ENCODE measurements at regions not wholly inside any gene's neighbourhood (a gene's known extent, or its start where the extent isn't known, plus 50 kb on each side); places are given as distances from the start of the nearest gene placed in this dataset.
A peak's percentile ranks its signal among the peaks of the same experiment; 100 is the strongest.

DNA sequence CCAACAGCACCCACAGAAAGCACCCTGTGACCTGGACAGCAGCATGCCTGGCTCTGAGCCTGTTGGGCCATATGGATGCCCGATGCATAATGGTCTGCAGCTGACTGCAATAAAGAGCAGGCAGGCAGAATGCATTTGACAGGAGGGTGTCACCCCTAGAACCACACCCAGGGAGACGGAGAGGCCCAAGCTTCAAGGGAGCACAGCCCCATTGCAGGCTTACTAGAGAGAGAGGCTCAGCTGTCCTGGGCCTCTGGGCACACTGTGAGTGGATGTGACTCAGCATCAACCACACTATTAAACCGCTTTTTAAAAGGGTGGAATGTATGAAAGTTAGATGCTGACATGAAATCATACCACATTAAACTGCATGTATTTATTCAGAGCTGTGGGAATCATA lies 365.3 kb downstream of the CTTN start:
- peak; percentile 71 for DNase-seq (ENCODE audit: low read depth)

DNA sequence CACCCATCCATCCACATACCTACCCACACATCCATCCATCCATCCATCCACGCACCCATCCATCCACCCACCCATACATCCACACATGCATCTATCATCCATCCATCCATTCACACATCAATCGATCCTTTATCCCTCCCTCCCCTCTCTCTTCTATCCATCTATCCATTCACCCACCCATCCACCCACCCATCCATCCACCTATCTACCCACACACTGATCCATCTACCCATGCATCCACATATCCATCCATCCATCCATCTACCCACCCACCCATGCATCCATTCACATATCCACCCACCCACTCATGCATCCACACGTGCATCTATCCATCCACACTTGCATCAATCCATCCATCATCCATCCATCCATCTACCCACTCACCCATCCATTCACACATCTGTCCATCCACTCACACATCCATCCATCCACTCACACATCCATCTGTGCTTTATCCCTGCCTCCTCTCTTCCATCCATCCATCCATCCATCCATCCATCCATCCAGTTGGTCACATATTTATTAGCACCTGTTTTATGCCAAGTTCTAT lies 366.1 kb downstream of the CTTN start:
- no peak for DNase-seq (ENCODE audit: low read depth)

DNA sequence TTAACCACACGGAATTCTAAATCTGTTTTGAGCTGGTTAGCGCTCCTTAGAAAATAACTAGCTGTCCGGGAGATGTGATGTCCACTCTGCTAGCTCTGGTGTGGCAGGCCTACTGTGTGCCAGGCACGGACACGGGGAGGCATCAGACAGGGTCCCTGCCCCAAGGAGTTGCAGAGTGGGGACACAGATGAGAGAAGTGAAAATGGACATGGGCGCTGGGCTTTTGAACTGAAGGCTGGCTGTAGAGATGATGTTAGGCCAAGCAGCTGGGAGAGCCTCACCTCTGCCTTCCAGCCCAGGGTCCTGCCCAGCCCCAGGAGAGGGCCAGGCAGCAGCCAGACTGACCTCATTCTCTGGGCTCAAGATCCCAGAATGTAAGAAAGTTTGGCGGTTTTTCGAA lies 368.6 kb downstream of the CTTN start:
- no peak for DNase-seq (ENCODE audit: low read depth)

DNA sequence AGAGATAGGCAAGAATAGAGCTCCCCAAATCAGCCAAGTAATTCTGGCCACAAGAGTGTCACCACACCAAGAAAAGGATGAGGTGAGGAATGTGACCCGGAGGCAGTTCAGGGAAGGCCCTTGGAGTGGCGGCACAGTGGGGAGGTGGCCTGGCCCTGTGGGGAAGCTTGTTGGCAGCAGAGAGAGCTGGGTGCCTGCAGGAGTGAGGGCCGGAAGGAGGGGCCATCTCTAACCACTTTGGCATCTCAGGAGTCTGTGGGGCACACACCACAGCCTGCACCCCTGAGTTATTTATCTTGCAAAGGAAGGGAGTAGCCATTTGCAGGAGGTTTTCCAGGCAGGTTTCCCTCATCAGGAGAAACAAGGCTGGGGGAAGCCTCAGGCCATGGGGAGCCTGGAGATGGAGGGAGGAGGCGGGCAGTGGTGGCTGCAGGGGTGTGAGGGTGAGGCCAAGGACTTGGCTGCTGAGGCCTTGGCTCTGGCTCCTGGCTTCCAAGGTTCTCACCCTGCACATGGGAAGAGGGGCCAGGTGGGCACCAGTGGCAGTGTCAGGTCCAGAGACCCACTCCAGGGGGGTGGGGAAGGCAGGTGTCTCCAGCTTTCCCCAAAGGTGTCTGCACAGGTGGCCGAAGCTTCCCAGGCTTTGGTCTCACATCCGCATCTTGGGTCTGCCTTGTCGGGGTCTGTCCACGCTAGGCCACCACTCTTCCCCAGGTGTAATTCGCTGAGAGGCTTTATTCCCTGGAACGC lies 370.2 kb downstream of the CTTN start:
- no peak for DNase-seq (ENCODE audit: low read depth)

DNA sequence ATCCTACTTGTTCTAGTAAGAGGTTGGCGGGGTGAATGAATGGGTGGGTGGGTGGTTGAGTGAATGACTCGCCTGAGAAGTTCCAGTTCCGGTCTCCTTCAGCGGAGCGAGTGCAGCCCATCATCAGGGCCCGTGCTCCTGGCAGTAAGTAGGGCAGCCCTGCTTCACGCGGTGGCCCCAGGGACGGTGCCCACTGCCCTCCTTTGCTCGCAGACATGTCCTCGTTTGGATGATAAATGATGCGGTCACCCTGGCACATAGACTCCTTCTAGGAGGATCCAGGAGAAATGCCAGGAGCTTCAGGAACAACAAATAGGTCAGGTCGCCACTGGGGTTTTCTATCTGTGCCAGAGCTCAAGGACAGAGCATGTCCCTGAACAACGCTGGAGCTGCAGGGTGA lies 370.8 kb downstream of the CTTN start:
- DNase-seq (ENCODE audit: low read depth): no peak

DNA sequence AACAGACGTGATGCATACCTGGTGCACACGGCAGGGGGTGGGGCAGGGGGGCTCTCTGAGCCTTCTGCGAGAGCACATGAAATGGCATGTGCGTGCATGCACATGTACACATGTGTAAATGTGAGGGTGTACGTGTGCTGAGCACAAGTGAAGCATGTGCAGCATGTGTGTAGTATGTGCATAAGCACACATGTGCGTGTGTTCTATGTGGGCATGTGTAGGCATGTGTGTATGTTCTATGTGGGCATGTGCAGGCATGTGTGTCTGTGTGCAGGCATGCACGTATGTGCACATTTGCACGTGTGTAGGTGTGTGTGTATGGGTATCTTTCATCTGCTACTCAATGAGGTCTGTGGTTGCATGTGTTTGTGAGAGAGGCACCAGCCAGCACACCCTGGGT lies 371.2 kb downstream of the CTTN start:
- no peak for DNase-seq (ENCODE audit: low read depth)

DNA sequence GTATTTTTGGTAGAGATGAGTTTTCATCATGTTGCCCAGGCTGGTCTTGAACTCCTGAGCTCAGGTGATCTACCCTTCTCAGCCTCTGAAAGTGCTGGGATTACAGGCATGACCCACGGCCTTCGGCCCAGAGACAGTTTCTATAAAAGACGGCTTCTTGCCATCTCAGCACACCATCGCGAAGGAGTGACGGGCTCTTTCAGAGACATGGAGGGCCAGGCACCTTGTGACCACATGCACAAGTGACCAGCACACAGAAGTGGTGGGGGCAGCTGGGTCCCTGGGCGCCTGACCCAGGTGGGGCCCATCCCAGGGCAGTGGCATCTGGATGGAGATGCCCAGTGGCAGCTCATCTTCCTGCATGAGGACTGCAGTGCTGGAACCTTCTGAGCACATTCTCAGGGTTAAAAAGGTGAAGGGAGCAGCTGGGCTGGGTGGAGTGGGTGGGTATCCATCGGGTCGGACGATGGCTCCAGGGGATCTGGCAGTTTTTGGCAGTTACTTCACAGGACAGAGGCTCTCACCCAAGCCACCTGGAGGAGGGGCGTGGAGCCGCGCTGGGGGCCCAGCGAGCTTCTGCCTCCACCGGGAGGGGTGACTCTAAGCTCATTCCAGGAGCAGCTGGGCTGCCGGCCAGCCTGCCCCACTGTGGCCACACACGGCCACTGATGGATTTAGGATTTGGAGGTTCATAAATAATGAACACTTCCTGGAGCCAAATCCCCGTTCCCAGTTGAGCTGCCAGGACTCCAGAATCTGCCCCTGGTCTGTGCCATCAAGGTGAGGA lies 373.0 kb downstream of the CTTN start:
- no peak for DNase-seq (ENCODE audit: low read depth)

DNA sequence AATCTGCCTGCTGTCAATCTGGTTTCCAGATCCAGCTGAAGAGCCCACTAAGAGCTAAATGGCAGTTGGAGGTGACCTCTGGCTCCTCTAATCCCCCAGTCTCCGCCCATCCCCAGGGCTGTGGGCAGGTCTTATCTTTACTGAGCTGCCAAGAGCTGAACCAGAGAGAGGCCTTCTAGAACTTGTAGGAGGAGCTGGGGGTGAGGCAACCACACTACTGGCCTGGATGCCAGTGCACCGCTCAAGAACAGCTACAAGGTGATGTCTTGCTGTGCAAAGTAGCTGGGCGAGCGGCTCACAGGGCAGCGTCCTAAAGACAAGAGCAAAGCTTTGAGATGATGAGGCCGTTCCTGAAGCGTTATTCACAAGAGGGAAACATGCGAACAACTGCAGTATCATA lies 374.6 kb downstream of the CTTN start:
- DNase-seq (ENCODE audit: low read depth): no peak

DNA sequence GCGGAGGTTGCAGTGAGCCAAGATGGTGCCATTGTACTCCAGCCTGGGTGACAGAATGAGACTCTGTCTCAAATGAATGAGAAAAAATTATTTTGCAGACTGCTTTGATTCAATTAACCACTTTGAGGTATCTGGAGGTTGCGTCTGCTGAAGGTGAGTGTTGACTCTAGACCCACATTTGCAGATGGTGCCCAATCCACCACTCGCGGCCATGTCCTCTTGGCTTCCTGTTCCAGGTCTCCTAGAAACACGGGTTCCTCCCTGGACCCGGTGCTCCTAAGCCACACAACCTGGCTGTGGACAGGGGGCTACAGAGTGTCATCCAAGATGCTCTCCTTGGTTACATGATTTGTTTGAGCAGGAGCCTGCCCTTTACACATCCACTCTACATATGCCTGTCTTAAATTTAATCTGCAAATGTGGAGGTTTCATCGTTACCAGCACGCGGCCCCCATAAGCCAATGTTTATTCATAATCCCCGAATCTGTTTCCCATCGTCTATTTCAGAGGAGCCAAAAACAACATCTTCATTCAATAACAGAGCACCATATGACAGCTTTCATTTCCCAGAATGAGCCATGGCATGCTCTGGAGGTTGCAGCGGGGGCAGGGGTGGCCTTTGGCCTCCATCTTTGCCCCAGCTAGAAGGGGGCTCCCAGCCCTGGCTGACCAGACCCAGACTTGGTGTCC lies 377.2 kb downstream of the CTTN start:
- DNase-seq (ENCODE audit: low read depth): no peak

DNA sequence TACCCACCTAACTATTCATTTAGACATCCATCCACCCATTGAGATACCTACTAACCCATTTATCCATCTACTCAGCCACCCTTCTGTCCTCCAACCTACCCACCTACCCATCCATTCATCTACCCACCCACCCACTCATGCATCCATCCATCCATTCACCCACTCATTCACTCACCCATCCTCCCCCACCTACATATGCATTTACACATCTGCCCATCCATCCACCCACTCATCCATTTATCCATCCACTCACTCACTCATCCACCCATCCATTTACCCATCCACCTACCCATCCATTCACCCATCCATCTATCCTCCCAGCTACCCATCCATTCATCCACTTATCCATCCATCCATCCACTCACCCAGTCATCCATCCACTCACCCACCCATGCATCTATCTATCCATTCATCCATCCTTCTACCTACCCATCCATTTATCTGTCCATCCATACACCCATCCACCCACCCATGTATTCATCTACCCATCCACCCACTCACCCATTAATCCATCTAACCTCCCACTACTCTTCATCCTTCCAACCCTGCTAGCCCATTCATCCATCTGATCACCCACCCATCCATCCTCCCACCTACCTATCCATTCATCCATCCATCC lies 378.7 kb downstream of the CTTN start:
- no peak for DNase-seq (ENCODE audit: low read depth)

DNA sequence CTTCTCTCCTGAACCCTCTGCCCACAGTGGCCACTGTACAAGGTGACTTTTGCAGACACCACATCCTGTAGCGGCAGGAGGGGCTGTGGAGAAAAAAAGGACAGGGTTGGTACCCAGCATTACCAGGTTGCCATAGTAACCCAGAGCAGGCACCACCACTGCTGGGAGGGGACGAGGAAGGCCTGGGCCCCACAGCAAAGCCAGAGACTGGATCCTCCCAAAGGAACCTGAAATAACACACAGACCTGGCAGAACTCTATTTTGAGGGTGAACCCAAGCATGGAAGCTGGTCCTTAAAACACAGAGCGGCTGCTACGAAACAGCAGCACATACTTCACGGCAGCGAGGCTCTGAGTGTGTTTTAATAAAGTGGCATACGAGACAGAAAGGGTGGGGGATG lies 380.6 kb downstream of the CTTN start:
- no peak for DNase-seq (ENCODE audit: low read depth)

DNA sequence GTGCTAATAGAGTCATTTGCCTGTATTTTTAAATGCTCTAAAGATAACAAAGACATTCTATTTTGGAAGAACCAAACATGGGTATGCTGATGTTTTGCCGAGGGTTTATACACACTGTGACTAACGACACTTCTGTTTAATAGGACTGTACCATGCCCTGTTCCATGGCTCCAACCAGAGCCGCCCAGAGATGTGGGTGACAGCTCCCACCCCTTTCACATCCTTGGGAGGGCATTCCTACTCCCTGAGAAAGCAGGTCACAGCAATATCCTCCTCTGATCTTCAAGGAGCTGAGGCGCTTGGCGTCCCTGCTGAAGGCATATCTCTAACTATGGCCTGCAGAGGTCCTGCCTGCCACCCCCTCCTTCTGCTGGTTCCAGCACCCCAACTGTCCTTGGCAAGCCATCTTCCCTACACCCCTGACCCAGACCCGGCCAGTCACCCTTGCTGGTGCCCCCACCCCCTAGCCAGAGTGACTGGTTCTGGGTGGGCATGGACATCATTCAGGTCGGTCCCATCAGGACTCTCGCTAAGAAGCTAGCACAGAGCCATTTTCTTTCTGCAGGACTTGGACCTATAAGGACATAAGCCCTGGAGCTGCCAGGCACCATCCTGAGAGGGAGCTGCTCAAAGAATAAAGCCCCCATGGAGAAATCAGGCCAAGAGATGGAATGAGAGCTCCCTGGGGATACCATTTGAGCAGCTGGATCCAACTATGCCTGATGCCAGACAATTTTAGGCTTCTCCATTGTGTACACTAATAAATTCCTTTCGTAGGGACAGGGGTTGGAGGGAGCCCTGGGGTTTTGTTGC lies 381.3 kb downstream of the CTTN start:
- no peak for DNase-seq (ENCODE audit: low read depth)

DNA sequence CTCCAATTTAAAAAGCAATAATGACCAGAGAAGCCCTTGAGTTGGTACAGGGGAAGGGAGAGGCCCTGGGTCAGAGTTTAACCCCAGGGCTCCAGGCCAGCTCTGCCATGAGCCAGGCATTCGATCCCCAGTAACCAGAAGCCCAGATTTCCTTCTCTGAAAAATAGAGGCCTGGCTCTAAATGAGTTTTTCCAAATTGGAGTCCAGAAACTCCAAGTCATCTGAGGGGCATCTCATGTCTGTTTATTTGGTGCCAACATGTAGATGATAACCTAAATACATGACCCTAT lies 381.9 kb downstream of the CTTN start:
- no peak for DNase-seq (ENCODE audit: low read depth)

DNA sequence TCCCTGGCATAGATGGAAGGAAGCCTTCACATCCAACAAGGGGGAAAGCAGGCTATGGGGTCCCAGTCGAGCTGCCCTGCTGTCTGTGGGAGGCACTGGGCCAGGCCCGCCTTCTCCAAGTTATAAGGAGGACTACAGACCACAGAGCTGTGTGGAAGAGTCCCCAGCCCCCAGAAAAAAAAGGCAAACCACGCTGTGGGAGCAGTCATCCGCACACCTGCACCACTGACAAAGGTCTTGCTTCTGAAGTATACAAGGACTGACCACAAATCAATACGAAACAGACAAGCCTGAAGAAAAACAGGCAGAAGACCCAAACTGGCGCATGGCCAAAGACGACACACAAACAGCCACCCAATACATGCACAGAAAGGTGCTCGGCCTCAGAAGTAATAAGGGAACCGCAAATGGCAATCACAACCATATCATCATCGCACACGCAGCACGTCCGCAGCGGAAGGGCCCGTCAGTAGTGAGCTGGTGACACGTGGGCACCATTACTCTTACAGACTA lies 384.1 kb downstream of the CTTN start:
- DNase-seq (ENCODE audit: low read depth): no peak

DNA sequence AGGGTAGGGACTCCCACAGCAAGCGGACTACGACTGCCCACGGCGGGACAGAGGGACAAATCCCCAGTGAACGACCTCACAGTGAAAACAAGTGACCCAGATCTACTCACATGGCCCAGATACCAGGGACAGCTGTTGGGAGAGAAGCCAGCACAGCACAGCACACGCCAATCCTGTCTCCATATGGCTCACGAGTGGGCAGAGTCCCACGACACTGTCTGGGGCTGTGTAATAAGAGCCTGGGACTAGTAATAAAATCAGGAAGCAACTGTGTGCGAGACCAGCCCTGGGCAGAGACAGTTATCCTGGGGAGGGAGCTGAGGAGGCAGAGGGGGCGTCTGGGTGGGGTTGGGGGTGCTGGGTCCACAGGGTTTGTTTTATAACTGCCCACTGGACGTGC lies 385.0 kb downstream of the CTTN start:
- DNase-seq (ENCODE audit: low read depth): no peak

DNA sequence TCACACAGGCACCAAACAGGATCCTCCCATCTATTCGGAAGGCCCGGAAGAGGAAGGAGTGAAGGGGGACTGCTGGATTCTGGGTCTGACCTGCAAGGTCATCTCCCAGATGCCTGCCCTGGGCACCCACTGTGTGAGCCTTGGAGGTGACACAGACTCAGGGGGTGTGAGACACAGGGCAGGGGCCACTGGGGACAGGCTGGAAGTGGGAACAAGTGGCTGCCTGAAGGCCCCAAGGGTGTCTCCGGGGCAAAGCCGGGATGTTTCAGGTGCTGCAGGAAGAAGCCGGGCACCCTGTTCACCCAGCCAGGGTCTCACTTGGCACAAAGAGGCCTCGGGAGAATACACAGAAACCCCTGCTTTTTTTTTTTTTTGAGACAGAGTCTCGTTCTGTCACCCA lies 385.5 kb downstream of the CTTN start:
- DNase-seq (ENCODE audit: low read depth): no peak

DNA sequence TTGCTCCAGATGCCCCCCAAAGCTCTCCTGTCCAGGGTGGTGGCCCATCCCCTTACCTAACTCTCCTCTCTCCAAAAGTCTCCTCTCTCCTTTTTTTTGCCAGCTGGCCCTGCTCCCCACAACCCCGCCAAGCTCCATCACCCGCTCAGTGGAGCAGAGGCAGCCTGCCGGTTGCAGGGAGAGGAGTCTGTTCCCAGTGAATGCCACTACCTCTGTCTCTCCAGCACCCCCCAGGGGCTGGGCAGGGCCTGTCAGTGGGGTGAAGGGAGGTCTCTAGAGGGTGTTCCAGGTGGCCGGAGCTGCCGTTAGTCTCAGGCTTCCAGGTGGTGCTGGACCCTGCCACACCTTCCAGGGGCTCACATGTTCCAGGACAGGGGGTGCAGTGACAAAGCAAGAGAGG lies 387.0 kb downstream of the CTTN start:
- DNase-seq (ENCODE audit: low read depth): no peak

DNA sequence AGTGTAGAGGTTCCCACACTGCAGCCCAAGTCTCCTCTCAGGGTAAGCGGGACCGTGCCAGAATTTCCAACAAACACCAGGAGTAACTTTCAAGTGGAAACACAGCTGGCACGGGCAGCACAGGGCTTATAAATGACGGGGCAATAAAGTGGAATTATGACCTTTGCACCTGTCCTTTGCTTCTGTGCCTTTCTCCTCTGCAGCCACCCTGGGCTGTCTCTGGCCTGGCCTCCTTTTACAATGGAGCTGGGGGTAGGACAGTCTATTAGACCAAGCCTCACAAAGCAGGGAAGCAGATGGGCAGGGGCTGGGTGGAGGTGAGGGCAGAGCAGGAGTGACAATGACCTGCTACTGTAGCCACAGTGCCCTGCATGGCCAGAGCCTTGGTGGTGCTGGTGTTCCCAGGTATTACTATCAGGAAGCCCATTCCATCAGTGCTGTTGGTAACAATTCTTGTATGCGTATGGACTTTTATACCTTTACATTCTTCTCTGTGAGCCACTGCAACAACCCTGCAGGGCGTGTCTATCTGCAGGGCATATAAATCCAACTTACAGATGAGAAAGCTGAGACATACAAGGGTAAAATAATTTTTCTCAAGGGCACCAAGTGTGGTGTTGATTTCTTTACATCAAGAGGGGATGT lies 387.8 kb downstream of the CTTN start:
- no peak for DNase-seq (ENCODE audit: low read depth)

DNA sequence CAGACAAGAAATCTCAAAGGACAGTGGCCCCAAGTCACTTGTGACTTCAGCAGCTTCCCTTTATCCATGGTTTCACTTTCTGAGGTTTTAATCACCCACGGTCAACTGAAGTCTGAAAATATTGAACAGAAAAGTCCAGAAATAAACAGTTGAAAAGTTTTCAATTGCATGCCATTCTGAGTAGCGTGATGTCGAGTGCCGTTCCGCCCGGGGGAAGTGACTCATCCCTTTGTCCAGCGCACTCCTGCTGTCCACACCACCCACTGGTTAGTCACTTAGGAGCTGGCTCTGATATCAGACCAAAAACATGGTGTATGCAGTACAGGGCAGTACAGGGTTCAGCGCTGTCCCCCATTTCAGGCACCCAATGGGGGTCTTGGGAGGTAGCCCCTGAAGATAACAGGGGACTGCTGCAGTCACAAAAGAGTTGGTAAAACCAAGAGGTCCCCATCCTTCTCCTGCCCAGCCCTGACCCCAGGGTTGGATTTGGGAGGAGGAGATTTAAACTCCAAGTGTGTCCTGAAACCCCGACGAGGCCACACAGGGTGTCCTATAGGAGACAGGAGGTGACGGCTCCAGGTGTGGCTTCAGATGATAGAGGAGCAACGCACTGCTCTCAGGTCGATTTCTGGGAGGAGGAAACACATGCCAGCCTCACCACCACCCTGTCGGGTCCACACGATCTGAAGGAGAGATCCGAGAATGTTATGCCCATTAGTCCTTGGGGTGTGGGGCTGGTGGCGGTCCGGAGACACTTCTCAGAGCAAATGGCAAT lies 390.1 kb downstream of the CTTN start:
- peak; percentile 94 for DNase-seq (ENCODE audit: low read depth)
